Naive thymus-derived CD8-positive, alpha-beta T cell (primary cell): ENCODE measurements at regions not wholly inside any gene's neighbourhood (a gene's known extent, or its start where the extent isn't known, plus 50 kb on each side); places are given as distances from the start of the nearest gene placed in this dataset.
"Not testable (repeated sequence)": the region's sequence is repeated elsewhere in the genome, so short reads cannot be mapped to it uniquely, and the experiment has no call there.

Source experiments
- ATAC-seq, 2 donors: fragments of 150-1000 bp; cut with Tn5 transposase in 1 of 2; sonication (Bioruptor Pico), chemical (Tn5 transposase) in 1 of 2; 1 replicate in 1 of 2; 2 replicates in 1 of 2; pipeline ENCODE4 v1.10.0; 2021; ENCODE audit warnings: mild to moderate bottlenecking in 2 of 2, moderate library complexity in 2 of 2
- POLR2A ChIA-PET: fragments of 350-600 bp; sonication (Branson Sonifier 250); formaldehyde crosslinking; loops from one replicate; lab custom pipeline; 2021; ENCODE audit warnings: antibody characterized with exemption; lab: Charles Lee
- DNase-seq, 10 donors: peaks; one replicate each; pipeline versions ENCODE4 v3.0.0 to v3.0.0-alpha.2; 2020 to 2022
- H3K27ac Mint-ChIP-seq, 10 donors: one replicate each; pipeline ENCODE4 v1.8.0; 2020 to 2022; ENCODE audit warnings: mild to moderate bottlenecking in 10 of 10, mixed read lengths in 10 of 10, moderate library complexity in 4 of 10, inconsistent platforms in 1 of 10
- H3K27me3 Mint-ChIP-seq, 5 donors: one replicate each; pipeline ENCODE4 v1.8.0; 2021 to 2022; ENCODE audit warnings: mixed read lengths in 5 of 5
- H3K36me3 Mint-ChIP-seq, 3 donors: one replicate each; pipeline ENCODE4 v1.8.0; 2020 to 2022; ENCODE audit warnings: mixed read lengths in 3 of 3, mild to moderate bottlenecking in 2 of 3, inconsistent platforms in 1 of 3
- H3K4me1 Mint-ChIP-seq, 4 donors: one replicate each; pipeline ENCODE4 v1.8.0; 2021 to 2022; ENCODE audit warnings: mixed read lengths in 4 of 4
- H3K4me3 Mint-ChIP-seq, 10 donors: one replicate each; pipeline ENCODE4 v1.8.0; 2020 to 2022; ENCODE audit warnings: mild to moderate bottlenecking in 10 of 10, mixed read lengths in 10 of 10, moderate library complexity in 6 of 10, inconsistent platforms in 1 of 10
- H3K9me3 Mint-ChIP-seq, 9 donors: one replicate each; pipeline ENCODE4 v1.8.0; 2020 to 2022; ENCODE audit warnings: mixed read lengths in 9 of 9, mild to moderate bottlenecking in 3 of 9, inconsistent platforms in 1 of 9, moderate library complexity in 1 of 9

DNA sequence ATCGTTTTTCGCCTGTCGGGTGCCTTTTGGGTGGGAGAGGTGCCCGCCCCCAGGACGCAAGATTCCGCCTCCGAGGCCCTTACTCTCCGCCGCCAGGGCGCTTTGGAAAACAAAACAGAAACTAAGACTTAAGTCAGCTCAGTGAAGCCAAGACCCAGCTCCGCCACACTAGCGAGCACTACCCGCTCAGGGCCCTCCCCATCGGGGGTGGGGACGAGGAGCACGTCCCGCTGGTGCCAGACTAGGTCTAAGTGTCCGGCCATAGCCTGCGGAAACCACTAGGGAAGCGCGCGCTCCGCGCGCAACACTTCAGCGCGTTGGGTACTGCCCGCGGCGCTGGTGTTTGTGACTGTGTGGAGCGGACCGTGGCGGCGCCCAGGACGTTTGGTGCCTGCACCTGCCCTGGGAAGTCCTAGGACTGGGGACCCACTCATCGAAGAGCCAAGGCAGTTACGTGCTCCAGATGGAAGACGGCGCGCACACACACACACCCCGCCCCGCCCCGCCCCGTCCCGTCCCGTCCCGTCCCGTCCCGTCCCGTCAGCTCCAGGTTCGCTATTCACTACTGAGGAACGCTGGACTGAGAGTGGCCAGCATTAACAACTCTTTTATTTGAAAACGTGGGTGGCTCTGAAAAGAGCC is 57.6 kb upstream of the BOLA1 start:
- POLR2A ChIA-PET, H3K27ac Mint-ChIP-seq, H3K4me3 Mint-ChIP-seq, H3K27me3 Mint-ChIP-seq, DNase-seq, H3K9me3 Mint-ChIP-seq: not testable (repeated sequence)
- Mint-ChIP-seq H3K36me3 (peaks cover 0 to 14% (median 6%) of the 10 kb centered on the region in 3 donors), H3K4me1 (peaks cover 17 to 33% (median 23%) of the 10 kb centered on the region in 4 donors)
- peak; percentile 56 to 63 for ATAC-seq

GRCh38 chr1:149842458-149843064 is 56.8 kb upstream of the BOLA1 start:
- not testable (repeated sequence) for H3K27ac Mint-ChIP-seq, DNase-seq, H3K4me3 Mint-ChIP-seq, H3K27me3 Mint-ChIP-seq, H3K9me3 Mint-ChIP-seq
- peaks cover 3 to 23% (median 12%) of the 10 kb centered on the region in 3 donors for H3K36me3 Mint-ChIP-seq
- peaks cover 22 to 42% (median 32%) of the 10 kb centered on the region in 4 donors for H3K4me1 Mint-ChIP-seq
- peak; percentile 75 to 79 for ATAC-seq
- POLR2A ChIA-PET, result interaction anchor here (1.2 to 8.0 kb wide), 2 partner anchors 44 to 52 kb away, joined by 3 to 353 read pairs; a partner anchor contains a TSS

DNA sequence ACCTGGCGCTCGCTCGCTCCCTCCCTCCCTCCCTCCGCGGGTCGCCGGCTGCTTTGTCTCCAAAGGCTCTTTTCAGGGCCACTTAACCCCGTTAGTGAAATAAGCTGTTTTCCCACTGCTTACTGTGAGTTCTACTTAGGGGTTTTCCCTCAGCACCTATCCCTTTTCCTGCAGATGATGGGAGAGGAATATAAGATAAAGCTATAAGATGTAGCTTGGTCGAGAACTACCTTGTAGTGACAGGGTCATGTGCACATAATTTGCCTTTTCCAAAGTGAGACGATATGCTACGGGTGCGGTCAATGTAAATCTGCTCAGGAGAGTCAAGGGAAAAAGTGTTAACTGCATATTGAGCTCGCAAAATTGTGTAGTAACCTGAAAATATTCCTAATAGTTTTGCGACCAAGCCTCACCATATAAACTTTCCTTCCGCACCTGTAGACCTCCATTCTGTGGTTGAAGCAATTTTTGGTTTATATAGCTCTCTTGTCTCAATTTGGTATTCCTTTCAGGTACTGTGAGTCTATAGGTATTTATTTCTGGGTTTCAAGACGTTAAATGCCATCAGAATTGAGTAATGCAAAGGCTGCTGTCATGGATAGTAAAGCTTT is 55.8 kb upstream of the BOLA1 start:
- Mint-ChIP-seq H3K9me3 (no peaks in the 10 kb centered on the region), H3K27ac (peak overlapping the region; percentile 43 to 96 (median 86)), H3K4me3 (peak overlapping the region; percentile 83 to 96 (median 92)), H3K36me3 (peaks cover 3 to 25% (median 12%) of the 10 kb centered on the region in 3 donors), H3K4me1 (peaks cover 25 to 51% (median 40%) of the 10 kb centered on the region in 4 donors), H3K27me3 (no peaks in the 10 kb centered on the region)
- peak in 2 of 10 donors; percentile 2 to 15 for DNase-seq
- no peak for ATAC-seq
- POLR2A ChIA-PET, result interaction anchor here (0.6 to 8.0 kb wide), 8 partner anchors 31 to 260 kb away, joined by 3 to 353 read pairs (median 4); partner anchors contain the start of genes BOLA1, PPIAL4C and SF3B4

DNA sequence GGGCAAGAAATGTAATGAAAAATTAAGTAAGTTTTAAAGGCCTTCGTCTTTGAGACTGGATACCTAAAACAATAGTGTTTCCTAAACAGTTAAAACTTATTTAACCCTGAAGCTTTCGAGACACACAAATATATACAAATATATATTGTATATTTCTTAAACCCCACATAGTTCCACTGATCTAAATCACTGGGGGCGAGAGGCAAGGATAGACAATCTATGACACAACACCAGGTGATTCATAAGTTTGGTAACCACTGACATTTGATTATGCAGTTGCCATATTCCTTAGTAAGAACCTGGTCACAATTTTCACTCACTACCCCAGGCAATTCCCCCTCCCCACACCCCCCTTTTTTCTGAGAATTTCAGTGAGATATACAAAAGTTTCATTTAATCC is 55.3 kb upstream of the BOLA1 start:
- Mint-ChIP-seq H3K27ac (peak overlapping the region; percentile 43 to 96 (median 86)), H3K4me1 (peaks cover 30 to 57% (median 45%) of the 10 kb centered on the region in 4 donors), H3K9me3 (no peaks in the 10 kb centered on the region), H3K4me3 (peak overlapping the region; percentile 83 to 96 (median 92)), H3K36me3 (peaks cover 3 to 25% (median 12%) of the 10 kb centered on the region in 3 donors), H3K27me3 (no peaks in the 10 kb centered on the region)
- ATAC-seq (no peak), DNase-seq (peak in 2 of 10 donors; percentile 1 to 13)
- POLR2A ChIA-PET, result interaction anchor here (0.5 to 8.0 kb wide), 11 partner anchors 31 to 261 kb away, joined by 3 to 353 read pairs (median 4); partner anchors contain the start of genes BOLA1, PPIAL4C, SF3B4 and VPS45

- Mint-ChIP-seq H3K27me3 (no peaks in the 10 kb centered on the region), H3K9me3 (no peaks in the 10 kb centered on the region), H3K27ac (peak overlapping the region; percentile 28 to 96 (median 81)), H3K36me3 (peaks cover 3 to 25% (median 12%) of the 10 kb centered on the region in 3 donors), H3K4me3 (peak overlapping the region; percentile 56 to 95 (median 86)), H3K4me1 (peaks cover 36 to 64% (median 52%) of the 10 kb centered on the region in 4 donors)
- DNase-seq (peak in 1 of 10 donors; percentile 0), ATAC-seq (no peak)
- POLR2A ChIA-PET, result interaction anchor here (0.5 to 8.0 kb wide), 7 partner anchors 42 to 224 kb away, joined by 3 to 353 read pairs (median 4); partner anchors contain the start of genes BOLA1, SF3B4 and VPS45
Observed at GRCh38 chr1:149844650-149845255, 54.6 kb upstream of the BOLA1 start.

- DNase-seq, result peak in 2 of 10 donors; percentile 0 to 1
- peak overlapping the region; percentile 56 to 95 (median 86) for H3K4me3 Mint-ChIP-seq
- ATAC-seq, result no peak
- no peaks in the 10 kb centered on the region for H3K9me3 Mint-ChIP-seq
- H3K36me3 Mint-ChIP-seq, result peaks cover 3 to 25% (median 12%) of the 10 kb centered on the region in 3 donors
- H3K27me3 Mint-ChIP-seq, result no peaks in the 10 kb centered on the region
- POLR2A ChIA-PET, result interaction anchor here (1.5 to 8.0 kb wide), 3 partner anchors 42 to 223 kb away, joined by 4 to 353 read pairs (median 4); partner anchors contain the start of genes SF3B4 and VPS45
- H3K4me1 Mint-ChIP-seq, result peaks cover 40 to 67% (median 55%) of the 10 kb centered on the region in 4 donors
- H3K27ac Mint-ChIP-seq, result peak overlapping the region; percentile 23 to 96 (median 79)
Observed at GRCh38 chr1:149845416-149845815, 54.0 kb upstream of the BOLA1 start.

DNA sequence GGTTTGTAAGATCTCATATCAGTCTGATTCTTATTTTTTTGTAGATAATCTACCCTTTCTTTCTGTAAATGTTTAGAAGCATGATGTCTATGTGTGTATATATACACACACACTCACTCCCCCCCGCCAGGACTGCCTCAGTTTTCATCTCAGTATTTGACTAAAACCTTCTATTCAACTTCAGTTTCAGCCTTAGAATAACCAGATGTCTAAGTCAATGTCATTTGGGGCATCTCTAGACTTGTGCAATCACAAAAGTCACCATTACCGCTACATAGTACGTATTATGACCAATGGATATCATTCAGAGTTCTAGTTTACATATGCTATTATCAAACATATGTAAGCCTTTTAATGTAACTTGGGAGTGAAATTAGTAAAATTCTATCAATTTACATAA is 53.3 kb upstream of the BOLA1 start:
- ATAC-seq (no peak), DNase-seq (no peak)
- Mint-ChIP-seq H3K4me1 (peaks cover 40 to 67% (median 55%) of the 10 kb centered on the region in 4 donors), H3K9me3 (no peaks in the 10 kb centered on the region), H3K36me3 (peaks cover 3 to 25% (median 12%) of the 10 kb centered on the region in 3 donors), H3K27me3 (no peaks in the 10 kb centered on the region), H3K27ac (peak overlapping the region in 9 of 10 donors; percentile 23 to 96 (median 81)), H3K4me3 (peak overlapping the region; percentile 56 to 95 (median 86))
- POLR2A ChIA-PET, result interaction anchor here (0.7 to 8.0 kb wide), 3 partner anchors 41 to 191 kb away, joined by 3 to 353 read pairs (median 4); partner anchors contain the start of gene SF3B4

- Mint-ChIP-seq H3K27me3 (no peaks in the 10 kb centered on the region), H3K36me3 (peaks cover 3 to 25% (median 12%) of the 10 kb centered on the region in 3 donors), H3K27ac (peak overlapping the region in 9 of 10 donors; percentile 7 to 86 (median 75)), H3K4me3 (peak overlapping the region; percentile 16 to 91 (median 61)), H3K4me1 (peaks cover 40 to 67% (median 55%) of the 10 kb centered on the region in 4 donors), H3K9me3 (no peaks in the 10 kb centered on the region)
- ATAC-seq, result no peak
- POLR2A ChIA-PET, result interaction anchor here (0.7 to 8.0 kb wide), 3 partner anchors 40 to 190 kb away, joined by 3 to 353 read pairs (median 4); partner anchors contain the start of gene SF3B4
- DNase-seq, result peak in 2 of 10 donors; percentile 0
Observed at GRCh38 chr1:149846593-149847466, 52.5 kb upstream of the BOLA1 start.

GRCh38 chr1:149848340-149849110 is 50.8 kb upstream of the BOLA1 start:
- POLR2A ChIA-PET, result interaction anchor here (1.3 to 8.0 kb wide), 2 partner anchors 38 to 79 kb away, joined by 5 to 353 read pairs; partner anchors contain the start of gene SF3B4
- Mint-ChIP-seq H3K4me1 (peaks cover 40 to 65% (median 55%) of the 10 kb centered on the region in 4 donors), H3K4me3 (peak overlapping the region; percentile 81 to 98 (median 92)), H3K36me3 (peaks cover 3 to 25% (median 12%) of the 10 kb centered on the region in 3 donors), H3K27me3 (no peaks in the 10 kb centered on the region), H3K27ac (peak overlapping the region; percentile 44 to 96 (median 90)), H3K9me3 (no peaks in the 10 kb centered on the region)
- ATAC-seq (no peak), DNase-seq (peak in 2 of 10 donors; percentile 0 to 2)
